ENCODE measurements at regions not wholly inside any gene's neighbourhood (a gene's known extent, or its start where the extent isn't known, plus 50 kb on each side); places are given as distances from the start of the nearest gene placed in this dataset.

GRCh38 chr11:128283451-128283850, 303.9 kb downstream of the ETS1 start:
- no peak for TF ChIP-seq CTCF (IDR thresholded peaks at IDR 0.05; ENCODE audit: extremely low read depth, missing control alignments)
- no peak for DNase-seq (ENCODE audit: low spot score)

- DNase-seq (ENCODE audit: low spot score) = no peak
- no peak for TF ChIP-seq CTCF (IDR thresholded peaks at IDR 0.05; ENCODE audit: extremely low read depth, missing control alignments)
Measured at GRCh38 chr11:128282053-128282452, 305.3 kb downstream of the ETS1 start.

- TF ChIP-seq CTCF (IDR thresholded peaks at IDR 0.05; ENCODE audit: extremely low read depth, missing control alignments) = no peak
- DNase-seq (ENCODE audit: low spot score) = no peak
Measured at GRCh38 chr11:128279866-128280265, 307.5 kb downstream of the ETS1 start.

- DNase-seq (ENCODE audit: low spot score) = no peak
- TF ChIP-seq CTCF (IDR thresholded peaks at IDR 0.05; ENCODE audit: extremely low read depth, missing control alignments) = no peak
Measured at GRCh38 chr11:128273736-128274135, 313.6 kb downstream of the ETS1 start.

- TF ChIP-seq CTCF (IDR thresholded peaks at IDR 0.05; ENCODE audit: extremely low read depth, missing control alignments) = no peak
Measured at GRCh38 chr11:128271401-128271800, 316.0 kb downstream of the ETS1 start.

GRCh38 chr11:128269466-128269865, 317.9 kb downstream of the ETS1 start:
- TF ChIP-seq CTCF (IDR thresholded peaks at IDR 0.05; ENCODE audit: extremely low read depth, missing control alignments) = no peak
- DNase-seq (ENCODE audit: low spot score) = no peak

More at GRCh38 chr11:128271401-128271800, 316.0 kb downstream of the ETS1 start:
- no peak for DNase-seq (ENCODE audit: low spot score)

GRCh38 chr11:128266893-128267292, 320.5 kb downstream of the ETS1 start:
- no peak for TF ChIP-seq CTCF (IDR thresholded peaks at IDR 0.05; ENCODE audit: extremely low read depth, missing control alignments)
- no peak for DNase-seq (ENCODE audit: low spot score)

Data from GM20000 (cell line).